K562 (cell line): ENCODE measurements at regions not wholly inside any gene's neighbourhood (a gene's known extent, or its start where the extent isn't known, plus 50 kb on each side); places are given as distances from the start of the nearest gene placed in this dataset.

Experiments
- ATAC-seq: fragments of 200-7000 bp; cut with Tn5 transposase; 3 replicates; pipeline ENCODE4 v1.9.1; 2020; ENCODE audit warnings: moderate library complexity
- BruUV-seq: library from RNA; stranded (reverse); fragments of 400-500 nt; replicated peaks from 2 replicates; lab custom pipeline; 2021; lab: Mats Ljungman, UMichigan
- CTCF ChIA-PET: fragments of 300-600 bp; formaldehyde crosslinking; extraction: SDS; loops from one replicate; lab custom pipeline; 2021; ENCODE audit warnings: low intra/inter-chr PET ratio; lab: Yijun Ruan, JAX
- POLR2A ChIA-PET: fragments of 300-600, 350-650 bp; sonication (Branson Sonifier 250); formaldehyde crosslinking; extraction: SDS; loops from one replicate; lab custom pipeline; 2021; ENCODE audit warnings: antibody characterized with exemption, inconsistent platforms; lab: Yijun Ruan, JAX
- DNase-seq, 4 experiments: peaks; one replicate each; pipeline versions ENCODE4 v3.0.0 to v3.0.0-alpha.2; 2011 to 2018; ENCODE audit warnings: low spot score in 3 of 4, mixed read lengths in 3 of 4; ENCODE audit errors: extremely low read depth in 1 of 4
- FAIRE-seq: peaks from 2 replicates; lab custom pipeline; 2011; peaks lifted over from hg19 to GRCh38; lab: Jason Lieb, UNC
- H2AFZ ChIP-seq: 2 replicates; pipeline ENCODE4 v1.6.0; 2011; ENCODE audit warnings: low read depth, low read length, control low read depth, inconsistent platforms
- H3K27ac ChIP-seq: fragments of 200-600 bp; 3 replicates; pipeline ENCODE4 v1.8.0; 2011; ENCODE audit warnings: low read depth, mild to moderate bottlenecking, control low read depth, inconsistent platforms, low read length, moderate library complexity, mixed read lengths; ENCODE audit errors: extremely low read depth
- H3K27me3 ChIP-seq, 2 experiments: fragments of 300-600 bp in 1 of 2; 2 replicates in 1 of 2; 3 replicates in 1 of 2; pipeline versions ENCODE4 v1.6.0 to v1.8.0; 2011; ENCODE audit warnings: inconsistent platforms in 2 of 2, low read length in 2 of 2, mild to moderate bottlenecking in 1 of 2, mixed read lengths in 1 of 2, moderate library complexity in 1 of 2; ENCODE audit not compliant: control insufficient read depth in 2 of 2, insufficient read depth in 2 of 2
- H3K36me3 ChIP-seq: fragments of 300-600 bp; 3 replicates; pipeline ENCODE4 v1.8.0; 2011; ENCODE audit warnings: mild to moderate bottlenecking, low read length, inconsistent platforms; ENCODE audit not compliant: control insufficient read depth, insufficient read depth
- H3K4me1 ChIP-seq, 2 experiments: fragments of 200-600 bp in 1 of 2; replicated peaks in 1 of 2; 2 replicates in 1 of 2; 3 replicates in 1 of 2; pipeline versions ENCODE4 v1.5.1 to v1.8.0; 2011; ENCODE audit warnings: inconsistent platforms in 2 of 2, low read length in 2 of 2, mild to moderate bottlenecking in 1 of 2, mixed read lengths in 1 of 2, moderate library complexity in 1 of 2; ENCODE audit not compliant: control insufficient read depth in 2 of 2, insufficient read depth in 2 of 2
- H3K4me2 ChIP-seq: 2 replicates; pipeline ENCODE4 v1.6.1; 2011; ENCODE audit warnings: low read length, control low read depth, inconsistent platforms, mixed read lengths; ENCODE audit not compliant: insufficient read depth
- H3K4me3 ChIP-seq: fragments of 200-600 bp; sonication (generic), shearing (Covaris generic); 2 replicates; pipeline ENCODE4 v1.5.1; 2016; ENCODE audit warnings: control low read depth, inconsistent platforms
- H3K79me2 ChIP-seq: fragments of 200-600 bp; 3 replicates; pipeline ENCODE4 v1.8.0; 2011; ENCODE audit warnings: low read length, inconsistent platforms; ENCODE audit not compliant: control insufficient read depth, insufficient read depth
- H3K9ac ChIP-seq, 2 experiments: 2 replicates each; pipeline versions ENCODE4 v1.6.0 to v1.6.1; 2011; ENCODE audit warnings: low read depth in 2 of 2, low read length in 2 of 2, control low read depth in 1 of 2, inconsistent platforms in 1 of 2, mild to moderate bottlenecking in 1 of 2, mixed read lengths in 1 of 2; ENCODE audit not compliant: insufficient read depth in 1 of 2
- H3K9me1 ChIP-seq: one replicate; pipeline ENCODE4 v1.6.0; 2011; ENCODE audit warnings: inconsistent platforms, mild to moderate bottlenecking, low read length, moderate library complexity; ENCODE audit not compliant: control insufficient read depth, insufficient read depth
- H3K9me3 ChIP-seq: replicated peaks from 2 replicates; pipeline ENCODE4 v1.5.1; 2011; ENCODE audit warnings: low read depth, low read length, inconsistent platforms; ENCODE audit not compliant: control insufficient read depth, insufficient read depth
- H4K20me1 ChIP-seq: replicated peaks from 2 replicates; pipeline ENCODE4 v1.6.1; 2011; ENCODE audit warnings: low read length, inconsistent platforms, mixed read lengths; ENCODE audit not compliant: control insufficient read depth, insufficient read depth
- BCL6 ChIP-seq: fragments of 250-450 bp; sonication (Bioruptor Pico); IDR thresholded peaks from 2 replicates; pipeline ENCODE4 v1.4.0; 2020
- CCNT2 ChIP-seq: IDR thresholded peaks from 2 replicates; pipeline ENCODE4 v1.6.1; 2011; ENCODE audit warnings: borderline replicate concordance, low read depth, mild to moderate bottlenecking, moderate library complexity, mixed read lengths, low read length; ENCODE audit not compliant: insufficient read length; ENCODE audit errors: extremely low read depth
- FOXJ2 ChIP-seq: fragments of 200-800 bp; sonication (Bioruptor generic); IDR thresholded peaks from 2 replicates; pipeline ENCODE4 v1.6.1; 2016; ENCODE audit warnings: missing genetic modification characterization, missing compliant biosample characterization
- GATA2 ChIP-seq: sonication (generic); formaldehyde crosslinking; IDR thresholded peaks from 2 replicates; pipeline ENCODE4 v1.4.0; 2020; ENCODE audit warnings: mild to moderate bottlenecking, missing genetic modification reagents
- HEY1 ChIP-seq: fragments of 250-450 bp; sonication (Bioruptor Pico); IDR thresholded peaks from 2 replicates; pipeline ENCODE4 v1.5.0; 2020; ENCODE audit warnings: mild to moderate bottlenecking, moderate library complexity, borderline replicate concordance
- POLR2AphosphoS2 ChIP-seq: IDR thresholded peaks from 2 replicates; pipeline ENCODE4 v1.6.1; 2012; ENCODE audit warnings: low read length, improper control_type of control experiment
- SETDB1 ChIP-seq: IDR thresholded peaks from one replicate; pipeline ENCODE4 v1.6.1; 2012; ENCODE audit warnings: low read length, control low read depth, inconsistent platforms
- SRSF3 ChIP-seq: fragments of 200-400 bp; formaldehyde crosslinking; IDR thresholded peaks from 2 replicates; pipeline ENCODE4 v1.6.1; 2016; ENCODE audit warnings: mild to moderate bottlenecking, low read length, moderate library complexity; ENCODE audit not compliant: insufficient read depth
- TEAD2 ChIP-seq: fragments of 450-650 bp; IDR thresholded peaks from 2 replicates; pipeline ENCODE4 v1.6.1; 2016; ENCODE audit warnings: missing genetic modification characterization, control low read depth, missing compliant biosample characterization
- TRIM28 ChIP-seq: fragments of 450-650 bp; IDR thresholded peaks from 2 replicates; pipeline ENCODE4 v1.6.1; 2017
- ZNF766 ChIP-seq: fragments of 200-800 bp; sonication (Bioruptor generic); conservative IDR thresholded peaks from 2 replicates; pipeline ENCODE4 v1.6.1; 2016; ENCODE audit warnings: missing genetic modification characterization, missing compliant biosample characterization
- WGBS: fragments of 100-300 bp; shearing (Covaris generic); methylation state at CpG from one replicate; pipeline ENCODE4 v1.1.6; 2016; ENCODE audit warnings: low coverage, mixed read lengths; ENCODE audit not compliant: insufficient coverage; ENCODE audit errors: missing lambda C conversion rate; 5-methylcytosine and 5-hydroxymethylcytosine counted together
- in situ Hi-C: fragments of 300-500 bp; cut with MboI; formaldehyde crosslinking; loops from 4 replicates; pipeline ENCODE4 v1.15.0; 2018; ENCODE audit warnings: inconsistent platforms, mixed read lengths
- intact Hi-C: fragments of 100-400 bp; cut with micrococcal nuclease; formaldehyde crosslinking; loops from 2 replicates; pipeline ENCODE4 v1.14.2; 2022
- TF ChIP-seq, protein P1 (sequence below): sonication (generic); formaldehyde crosslinking; IDR thresholded peaks from 2 replicates; pipeline ENCODE4 v1.8.1; 2023; ENCODE audit warnings: mild to moderate bottlenecking, missing genetic modification reagents
- TF ChIP-seq, protein P2 (sequence below): fragments of 250-450 bp; sonication (Bioruptor Pico); IDR thresholded peaks from 2 replicates; pipeline ENCODE4 v1.4.0; 2020; ENCODE audit warnings: borderline replicate concordance
- TF ChIP-seq, protein P3 (sequence below): sonication (generic); formaldehyde crosslinking; IDR thresholded peaks from 2 replicates; pipeline ENCODE4 v1.8.1; 2023; ENCODE audit warnings: mild to moderate bottlenecking, missing genetic modification reagents
- TF ChIP-seq, protein P4 (sequence below): sonication (generic); formaldehyde crosslinking; IDR thresholded peaks from 2 replicates; pipeline ENCODE4 v1.8.1; 2022; ENCODE audit warnings: missing genetic modification reagents
- TF ChIP-seq, protein P5 (sequence below): fragments of 250-450 bp; sonication (Bioruptor Pico); IDR thresholded peaks from 2 replicates; pipeline ENCODE4 v1.8.0; 2021; ENCODE audit warnings: mild to moderate bottlenecking, moderate library complexity

DNA sequence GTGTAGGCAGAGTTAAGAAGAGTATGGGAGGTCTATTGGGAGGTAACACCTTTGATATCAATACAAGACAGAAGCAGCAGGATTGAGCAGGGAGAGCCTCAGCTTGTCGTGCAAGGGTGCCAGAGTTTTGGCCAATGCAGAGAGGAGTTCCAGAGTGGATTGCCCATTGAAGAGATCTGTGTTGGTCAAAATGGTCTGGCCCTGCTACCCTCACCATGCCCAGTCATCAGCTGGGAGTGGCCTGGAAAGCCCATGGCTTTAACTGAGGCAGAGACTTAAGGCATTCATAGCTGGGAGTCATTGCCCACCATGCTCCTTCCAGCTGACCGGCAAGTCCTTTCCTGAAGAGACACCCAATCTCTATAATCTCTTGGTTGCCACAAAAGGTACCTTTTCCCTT, 271.3 kb downstream of the ABHD5 start:
- no peak overlapping the region for H3K4me3 ChIP-seq
- H3K27me3 ChIP-seq: peaks cover 16 to 21% of the 10 kb centered on the region in 2 experiments
- BruUV-seq: no TSS peak
- H3K36me3 ChIP-seq: no peaks in the 10 kb centered on the region
- no peaks in the 10 kb centered on the region for H3K4me1 ChIP-seq
- ATAC-seq (no peak), FAIRE-seq (no peak), DNase-seq (no peak)
- H3K9me1 ChIP-seq: no peaks in the 10 kb centered on the region
- no peaks in the 10 kb centered on the region for H3K79me2 ChIP-seq
- no peaks in the 10 kb centered on the region for H3K9me3 ChIP-seq
- in situ Hi-C loops (no loop called here), intact Hi-C loops (no loop called here)
- no peaks in the 10 kb centered on the region for H4K20me1 ChIP-seq
- no peak overlapping the region for H3K27ac ChIP-seq
- no peak overlapping the region for H2AFZ ChIP-seq
- 0% methylated on average over 2 of the region's 2 CpGs for WGBS
- no peak overlapping the region for H3K9ac ChIP-seq
- no peak overlapping the region for H3K4me2 ChIP-seq
- CTCF ChIA-PET: no interaction called here
- POLR2A ChIA-PET: interaction anchor here (0.5 to 0.6 kb wide), 2 partner anchors 205 to 742 kb away, joined by 3 to 4 read pairs; no protein-coding TSS in a partner anchor
- TF ChIP-seq, protein P1, sequence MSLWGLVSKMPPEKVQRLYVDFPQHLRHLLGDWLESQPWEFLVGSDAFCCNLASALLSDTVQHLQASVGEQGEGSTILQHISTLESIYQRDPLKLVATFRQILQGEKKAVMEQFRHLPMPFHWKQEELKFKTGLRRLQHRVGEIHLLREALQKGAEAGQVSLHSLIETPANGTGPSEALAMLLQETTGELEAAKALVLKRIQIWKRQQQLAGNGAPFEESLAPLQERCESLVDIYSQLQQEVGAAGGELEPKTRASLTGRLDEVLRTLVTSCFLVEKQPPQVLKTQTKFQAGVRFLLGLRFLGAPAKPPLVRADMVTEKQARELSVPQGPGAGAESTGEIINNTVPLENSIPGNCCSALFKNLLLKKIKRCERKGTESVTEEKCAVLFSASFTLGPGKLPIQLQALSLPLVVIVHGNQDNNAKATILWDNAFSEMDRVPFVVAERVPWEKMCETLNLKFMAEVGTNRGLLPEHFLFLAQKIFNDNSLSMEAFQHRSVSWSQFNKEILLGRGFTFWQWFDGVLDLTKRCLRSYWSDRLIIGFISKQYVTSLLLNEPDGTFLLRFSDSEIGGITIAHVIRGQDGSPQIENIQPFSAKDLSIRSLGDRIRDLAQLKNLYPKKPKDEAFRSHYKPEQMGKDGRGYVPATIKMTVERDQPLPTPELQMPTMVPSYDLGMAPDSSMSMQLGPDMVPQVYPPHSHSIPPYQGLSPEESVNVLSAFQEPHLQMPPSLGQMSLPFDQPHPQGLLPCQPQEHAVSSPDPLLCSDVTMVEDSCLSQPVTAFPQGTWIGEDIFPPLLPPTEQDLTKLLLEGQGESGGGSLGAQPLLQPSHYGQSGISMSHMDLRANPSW: no peak
- TF ChIP-seq, protein P2, sequence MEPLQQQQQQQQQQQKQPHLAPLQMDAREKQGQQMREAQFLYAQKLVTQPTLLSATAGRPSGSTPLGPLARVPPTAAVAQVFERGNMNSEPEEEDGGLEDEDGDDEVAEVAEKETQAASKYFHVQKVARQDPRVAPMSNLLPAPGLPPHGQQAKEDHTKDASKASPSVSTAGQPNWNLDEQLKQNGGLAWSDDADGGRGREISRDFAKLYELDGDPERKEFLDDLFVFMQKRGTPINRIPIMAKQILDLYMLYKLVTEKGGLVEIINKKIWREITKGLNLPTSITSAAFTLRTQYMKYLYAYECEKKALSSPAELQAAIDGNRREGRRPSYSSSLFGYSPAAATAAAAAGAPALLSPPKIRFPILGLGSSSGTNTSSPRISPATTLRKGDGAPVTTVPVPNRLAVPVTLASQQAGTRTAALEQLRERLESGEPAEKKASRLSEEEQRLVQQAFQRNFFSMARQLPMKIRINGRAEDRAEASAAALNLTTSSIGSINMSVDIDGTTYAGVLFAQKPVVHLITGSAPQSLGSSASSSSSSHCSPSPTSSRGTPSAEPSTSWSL (CRISPR knock-in tag): no peak
- TF ChIP-seq HEY1 (CRISPR knock-in tag): no peak
- TF ChIP-seq GATA2: no peak
- no peak for TF ChIP-seq BCL6 (CRISPR knock-in tag)
- TF ChIP-seq ZNF766 (CRISPR knock-in tag): no peak
- no peak for TF ChIP-seq TRIM28
- TF ChIP-seq, protein P3, sequence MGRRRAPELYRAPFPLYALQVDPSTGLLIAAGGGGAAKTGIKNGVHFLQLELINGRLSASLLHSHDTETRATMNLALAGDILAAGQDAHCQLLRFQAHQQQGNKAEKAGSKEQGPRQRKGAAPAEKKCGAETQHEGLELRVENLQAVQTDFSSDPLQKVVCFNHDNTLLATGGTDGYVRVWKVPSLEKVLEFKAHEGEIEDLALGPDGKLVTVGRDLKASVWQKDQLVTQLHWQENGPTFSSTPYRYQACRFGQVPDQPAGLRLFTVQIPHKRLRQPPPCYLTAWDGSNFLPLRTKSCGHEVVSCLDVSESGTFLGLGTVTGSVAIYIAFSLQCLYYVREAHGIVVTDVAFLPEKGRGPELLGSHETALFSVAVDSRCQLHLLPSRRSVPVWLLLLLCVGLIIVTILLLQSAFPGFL (CRISPR knock-in tag): no peak
- no peak for TF ChIP-seq SRSF3
- TF ChIP-seq, protein P4, sequence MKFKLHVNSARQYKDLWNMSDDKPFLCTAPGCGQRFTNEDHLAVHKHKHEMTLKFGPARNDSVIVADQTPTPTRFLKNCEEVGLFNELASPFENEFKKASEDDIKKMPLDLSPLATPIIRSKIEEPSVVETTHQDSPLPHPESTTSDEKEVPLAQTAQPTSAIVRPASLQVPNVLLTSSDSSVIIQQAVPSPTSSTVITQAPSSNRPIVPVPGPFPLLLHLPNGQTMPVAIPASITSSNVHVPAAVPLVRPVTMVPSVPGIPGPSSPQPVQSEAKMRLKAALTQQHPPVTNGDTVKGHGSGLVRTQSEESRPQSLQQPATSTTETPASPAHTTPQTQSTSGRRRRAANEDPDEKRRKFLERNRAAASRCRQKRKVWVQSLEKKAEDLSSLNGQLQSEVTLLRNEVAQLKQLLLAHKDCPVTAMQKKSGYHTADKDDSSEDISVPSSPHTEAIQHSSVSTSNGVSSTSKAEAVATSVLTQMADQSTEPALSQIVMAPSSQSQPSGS (CRISPR knock-in tag): no peak
- no peak for TF ChIP-seq SETDB1
- no peak for TF ChIP-seq FOXJ2 (tag)
- no peak for TF ChIP-seq POLR2AphosphoS2
- TF ChIP-seq, protein P5, sequence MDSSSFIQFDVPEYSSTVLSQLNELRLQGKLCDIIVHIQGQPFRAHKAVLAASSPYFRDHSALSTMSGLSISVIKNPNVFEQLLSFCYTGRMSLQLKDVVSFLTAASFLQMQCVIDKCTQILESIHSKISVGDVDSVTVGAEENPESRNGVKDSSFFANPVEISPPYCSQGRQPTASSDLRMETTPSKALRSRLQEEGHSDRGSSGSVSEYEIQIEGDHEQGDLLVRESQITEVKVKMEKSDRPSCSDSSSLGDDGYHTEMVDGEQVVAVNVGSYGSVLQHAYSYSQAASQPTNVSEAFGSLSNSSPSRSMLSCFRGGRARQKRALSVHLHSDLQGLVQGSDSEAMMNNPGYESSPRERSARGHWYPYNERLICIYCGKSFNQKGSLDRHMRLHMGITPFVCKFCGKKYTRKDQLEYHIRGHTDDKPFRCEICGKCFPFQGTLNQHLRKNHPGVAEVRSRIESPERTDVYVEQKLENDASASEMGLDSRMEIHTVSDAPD: no peak
- no peak for TF ChIP-seq TEAD2 (tag)
- no peak for TF ChIP-seq CCNT2
